Choroid plexus epithelial cell (primary cell): ENCODE measurements at regions not wholly inside any gene's neighbourhood (a gene's known extent, or its start where the extent isn't known, plus 50 kb on each side); places are given as distances from the start of the nearest gene placed in this dataset.

Experiments
- DNase-seq: peaks from one replicate; pipeline ENCODE4 v3.0.0-alpha.2; 2010; ENCODE audit warnings: low read depth
- H3K4me3 ChIP-seq: 2 replicates; pipeline ENCODE4 v1.5.1; 2011; ENCODE audit warnings: low read depth, mild to moderate bottlenecking, control low read depth, low read length, moderate library complexity
- CTCF ChIP-seq: conservative IDR thresholded peaks from 2 replicates; pipeline ENCODE4 v1.5.1; 2011; ENCODE audit warnings: low read depth, mild to moderate bottlenecking, control low read depth, inconsistent platforms, low read length, moderate library complexity

GRCh38 chr1:67963263-67963662 lies 87.2 kb downstream of the DIRAS3 start:
- no peak overlapping the region for H3K4me3 ChIP-seq
- TF ChIP-seq CTCF = no peak
- DNase-seq = no peak

- H3K4me3 ChIP-seq = no peak overlapping the region
- no peak for DNase-seq
- TF ChIP-seq CTCF = no peak
These were observed 89.7 kb downstream of the DIRAS3 start for GRCh38 chr1:67960766-67961165.

GRCh38 chr1:67958472-67958871 lies 92.0 kb downstream of the DIRAS3 start:
- no peak for DNase-seq
- H3K4me3 ChIP-seq = no peak overlapping the region
- no peak for TF ChIP-seq CTCF

GRCh38 chr1:67957066-67957465 lies 93.4 kb downstream of the DIRAS3 start:
- H3K4me3 ChIP-seq = no peak overlapping the region
- no peak for DNase-seq
- no peak for TF ChIP-seq CTCF

GRCh38 chr1:67956116-67956515 lies 94.3 kb downstream of the DIRAS3 start:
- peak; percentile 45 for DNase-seq
- H3K4me3 ChIP-seq = no peak overlapping the region
- TF ChIP-seq CTCF = no peak

GRCh38 chr1:67955591-67955990 lies 94.8 kb downstream of the DIRAS3 start:
- no peak for TF ChIP-seq CTCF
- DNase-seq = no peak
- no peak overlapping the region for H3K4me3 ChIP-seq

- H3K4me3 ChIP-seq = no peak overlapping the region
- peak; percentile 84 for DNase-seq
- no peak for TF ChIP-seq CTCF
These were observed 97.1 kb downstream of the DIRAS3 start for GRCh38 chr1:67953301-67953700.
